ENCODE measurements at regions not wholly inside any gene's neighbourhood (a gene's known extent, or its start where the extent isn't known, plus 50 kb on each side); places are given as distances from the start of the nearest gene placed in this dataset.

- TF ChIP-seq, protein P1, sequence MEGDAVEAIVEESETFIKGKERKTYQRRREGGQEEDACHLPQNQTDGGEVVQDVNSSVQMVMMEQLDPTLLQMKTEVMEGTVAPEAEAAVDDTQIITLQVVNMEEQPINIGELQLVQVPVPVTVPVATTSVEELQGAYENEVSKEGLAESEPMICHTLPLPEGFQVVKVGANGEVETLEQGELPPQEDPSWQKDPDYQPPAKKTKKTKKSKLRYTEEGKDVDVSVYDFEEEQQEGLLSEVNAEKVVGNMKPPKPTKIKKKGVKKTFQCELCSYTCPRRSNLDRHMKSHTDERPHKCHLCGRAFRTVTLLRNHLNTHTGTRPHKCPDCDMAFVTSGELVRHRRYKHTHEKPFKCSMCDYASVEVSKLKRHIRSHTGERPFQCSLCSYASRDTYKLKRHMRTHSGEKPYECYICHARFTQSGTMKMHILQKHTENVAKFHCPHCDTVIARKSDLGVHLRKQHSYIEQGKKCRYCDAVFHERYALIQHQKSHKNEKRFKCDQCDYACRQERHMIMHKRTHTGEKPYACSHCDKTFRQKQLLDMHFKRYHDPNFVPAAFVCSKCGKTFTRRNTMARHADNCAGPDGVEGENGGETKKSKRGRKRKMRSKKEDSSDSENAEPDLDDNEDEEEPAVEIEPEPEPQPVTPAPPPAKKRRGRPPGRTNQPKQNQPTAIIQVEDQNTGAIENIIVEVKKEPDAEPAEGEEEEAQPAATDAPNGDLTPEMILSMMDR (IDR thresholded peaks at IDR 0.05; ENCODE audit: low read depth, low read length) = no peak
- DNase-seq (ENCODE audit: extremely low read depth, low read depth) = no peak
These were observed 53.5 kb upstream of the ACSL1 start for GRCh38 chr4:184879271-184879670.

GRCh38 chr4:184882276-184882675 is 56.5 kb upstream of the ACSL1 start:
- TF ChIP-seq, protein P1 (IDR thresholded peaks at IDR 0.05; ENCODE audit: low read depth, low read length) = no peak
- DNase-seq (ENCODE audit: extremely low read depth, low read depth) = no peak

DNA sequence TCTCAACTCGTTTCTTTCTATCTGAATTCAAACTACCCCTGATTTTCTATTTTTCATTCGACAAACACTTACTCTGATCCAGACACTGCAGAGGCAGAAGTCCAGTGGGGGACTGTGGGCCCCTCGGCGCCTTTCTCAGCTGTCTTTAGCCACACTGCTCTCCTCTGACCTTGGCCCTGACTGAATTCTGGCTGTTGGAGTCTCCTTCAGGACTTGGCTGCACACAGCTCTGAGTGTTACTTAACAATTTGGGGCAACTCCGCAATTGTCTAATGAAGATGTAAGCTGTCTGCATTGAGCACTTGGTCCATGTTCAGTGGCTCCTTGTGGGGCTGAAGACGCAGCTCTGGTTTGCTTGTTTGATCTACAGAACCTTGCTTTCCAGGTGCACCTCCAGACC is 57.3 kb upstream of the ACSL1 start:
- DNase-seq (ENCODE audit: extremely low read depth, low read depth) = no peak
- TF ChIP-seq, protein P1 (IDR thresholded peaks at IDR 0.05; ENCODE audit: low read depth, low read length) = no peak

DNA sequence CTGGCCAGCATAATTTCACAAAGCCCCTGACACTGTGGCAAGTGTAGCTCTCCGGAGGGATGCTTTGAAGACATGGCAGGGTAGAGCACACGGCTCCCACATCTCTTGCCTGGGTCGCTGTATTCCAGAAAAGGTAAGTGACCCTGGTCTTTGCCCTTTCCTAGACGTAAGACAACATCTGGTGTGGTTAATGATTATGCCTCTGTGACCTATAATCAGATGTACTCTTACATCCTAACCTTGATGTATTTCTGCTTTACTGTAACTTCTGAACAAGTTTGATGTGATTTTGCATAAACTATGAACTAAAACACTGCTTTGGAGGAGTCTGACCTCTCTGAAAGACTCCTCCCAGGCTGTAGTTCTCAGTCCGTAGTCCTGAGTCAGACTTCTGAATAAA is 59.1 kb upstream of the ACSL1 start:
- DNase-seq (ENCODE audit: extremely low read depth, low read depth) = no peak
- TF ChIP-seq, protein P1 (IDR thresholded peaks at IDR 0.05; ENCODE audit: low read depth, low read length) = no peak

DNA sequence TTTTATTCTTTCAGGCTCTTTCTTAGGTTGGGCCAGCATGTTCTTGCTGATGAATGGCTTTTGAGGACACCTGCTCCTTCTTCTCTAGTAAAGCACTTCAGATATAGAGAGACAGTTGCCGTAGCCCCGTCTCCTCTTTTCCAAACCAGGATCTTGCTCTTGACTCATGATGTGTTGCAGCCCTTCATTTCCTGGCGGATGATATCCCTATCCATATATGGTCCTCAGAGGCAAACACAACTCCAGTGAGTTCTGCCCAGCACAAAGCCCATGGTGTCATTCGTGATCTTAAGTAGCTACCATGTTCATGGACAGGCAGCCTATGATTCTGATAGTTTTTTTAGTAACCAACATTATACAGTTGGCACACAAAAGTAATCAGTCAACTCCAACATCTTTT is 59.8 kb upstream of the ACSL1 start:
- TF ChIP-seq, protein P1 (IDR thresholded peaks at IDR 0.05; ENCODE audit: low read depth, low read length) = no peak
- no peak for DNase-seq (ENCODE audit: extremely low read depth, low read depth)

GRCh38 chr4:184887333-184887732 is 61.6 kb upstream of the ACSL1 start:
- TF ChIP-seq, protein P1 (IDR thresholded peaks at IDR 0.05; ENCODE audit: low read depth, low read length) = no peak
- DNase-seq (ENCODE audit: extremely low read depth, low read depth) = no peak

DNA sequence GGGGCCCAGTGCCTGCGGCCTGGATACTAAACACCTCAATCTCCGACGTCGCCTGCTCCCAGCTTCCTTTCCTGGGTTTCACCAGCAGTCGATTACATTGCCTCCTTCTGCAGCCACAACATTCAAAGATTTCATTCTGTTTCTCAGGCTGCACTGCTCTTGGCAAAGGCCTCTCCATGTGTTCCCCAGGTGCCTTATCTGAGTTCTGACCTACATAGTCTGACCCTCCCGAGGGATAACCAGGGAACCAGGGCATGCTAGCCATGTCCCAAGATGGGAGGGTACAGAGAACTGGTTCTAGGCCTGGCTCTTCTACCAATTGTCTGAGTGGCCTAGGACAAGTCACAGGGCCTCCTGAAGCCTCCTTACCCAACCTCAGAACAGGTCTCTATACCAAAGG is 62.2 kb upstream of the ACSL1 start:
- TF ChIP-seq, protein P1 (IDR thresholded peaks at IDR 0.05; ENCODE audit: low read depth, low read length) = no peak
- no peak for DNase-seq (ENCODE audit: extremely low read depth, low read depth)

All from AG09319 (cell line).